ENCODE measurements at regions not wholly inside any gene's neighbourhood (a gene's known extent, or its start where the extent isn't known, plus 50 kb on each side); places are given as distances from the start of the nearest gene placed in this dataset.

DNA sequence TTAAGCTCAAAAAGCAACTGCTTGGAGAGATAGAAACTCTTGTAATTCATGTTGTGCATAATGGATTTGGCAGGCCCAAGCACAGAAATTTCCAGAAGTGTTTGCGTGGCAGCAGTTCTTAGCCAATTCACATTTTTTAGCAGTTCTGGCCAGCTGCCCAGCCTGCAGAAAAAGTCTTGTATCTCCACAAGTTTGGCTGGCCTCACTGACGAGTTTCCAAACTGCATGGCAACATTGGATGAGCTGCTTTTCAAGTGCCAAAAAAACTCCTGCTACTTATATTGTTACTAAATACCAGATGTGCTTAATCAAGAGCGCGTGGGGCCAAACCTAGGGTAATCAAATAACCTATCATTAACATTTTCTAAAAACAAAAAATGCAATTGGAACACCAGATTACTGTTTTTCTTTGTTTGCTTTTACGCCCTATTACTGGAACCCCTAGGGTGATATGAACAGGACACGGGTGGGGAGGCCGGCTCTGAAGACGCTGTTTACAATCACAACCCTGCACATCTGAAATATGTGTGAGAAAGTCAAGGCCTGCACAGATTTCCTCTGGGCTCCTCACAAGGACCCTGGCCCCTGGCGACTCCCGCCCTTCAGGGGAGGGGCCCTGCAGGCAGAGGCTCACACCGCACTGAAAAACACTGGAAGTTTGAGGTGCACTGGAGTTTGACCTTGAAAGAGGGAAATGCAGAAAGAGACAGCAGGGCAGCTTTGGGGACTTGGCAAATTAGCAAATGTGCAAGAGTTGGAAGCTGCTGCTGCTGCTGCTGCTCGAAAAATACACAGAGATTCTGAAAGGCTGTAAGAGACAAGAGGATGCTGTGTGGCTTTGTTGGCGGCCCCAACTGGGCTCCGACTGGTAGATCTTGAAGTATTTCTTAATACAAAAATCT is 55.2 kb upstream of the TARBP1 start:
- CTCF ChIA-PET, result interaction anchor here (1.1 to 2.0 kb wide), 2 partner anchors 10 to 35 kb away, joined by 3 to 7 read pairs; no protein-coding TSS in a partner anchor
- no peak overlapping the region for H3K9ac ChIP-seq (replicated peaks; ENCODE audit: extremely low read depth, insufficient read depth, low read length)
- no peak overlapping the region for H2AFZ ChIP-seq (ENCODE audit: low read depth, low read length)
- H3K9me1 ChIP-seq (replicated peaks; ENCODE audit: control insufficient read depth, extremely low read depth, insufficient read depth, low read length), result no peaks in the 10 kb centered on the region
- no peak overlapping the region for H3K4me3 ChIP-seq (replicated peaks in 1 of 3; ENCODE audit: insufficient read depth in 1 of 3, low read depth in 1 of 3, low read length in 3 of 3)
- DNase-seq (ENCODE audit: low read depth, low spot score) (peak; percentile 86), FAIRE-seq (no peak)
- no peaks in the 10 kb centered on the region for H3K36me3 ChIP-seq (ENCODE audit: control insufficient read depth in 2 of 2, extremely low read depth in 1 of 2, insufficient read depth in 2 of 2, low read length in 2 of 2)
- no peak overlapping the region for H3K4me2 ChIP-seq (ENCODE audit: insufficient read depth, low read length)
- TF ChIP-seq GATA2 (IDR thresholded peaks at IDR 0.05; ENCODE audit: insufficient read depth, insufficient read length, low read depth, low read length), result no peak
- no peak for TF ChIP-seq POLR2AphosphoS5 (IDR thresholded peaks at IDR 0.05; ENCODE audit: insufficient read depth, low read depth, low read length)
- TF ChIP-seq POLR2A (IDR thresholded peaks at IDR 0.05; ENCODE audit: low read depth, low read length), result no peak
- TF ChIP-seq, protein P1, sequence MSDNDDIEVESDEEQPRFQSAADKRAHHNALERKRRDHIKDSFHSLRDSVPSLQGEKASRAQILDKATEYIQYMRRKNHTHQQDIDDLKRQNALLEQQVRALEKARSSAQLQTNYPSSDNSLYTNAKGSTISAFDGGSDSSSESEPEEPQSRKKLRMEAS (IDR thresholded peaks at IDR 0.05; ENCODE audit: insufficient read depth, insufficient read length), result no peak
- no peak for TF ChIP-seq JUN (IDR thresholded peaks at IDR 0.05; ENCODE audit: borderline replicate concordance, insufficient read depth, insufficient read length, low read depth)
- TF ChIP-seq MYC (IDR thresholded peaks at IDR 0.05; ENCODE audit: low read depth, low read length), result no peak
- no peak for TF ChIP-seq EZH2 (IDR thresholded peaks at IDR 0.05; ENCODE audit: borderline replicate concordance, low read depth, low read length, severe bottlenecking)
- no peak for TF ChIP-seq FOS (IDR thresholded peaks at IDR 0.05; ENCODE audit: borderline replicate concordance, insufficient read depth, low read length)
- TF ChIP-seq, protein P2, sequence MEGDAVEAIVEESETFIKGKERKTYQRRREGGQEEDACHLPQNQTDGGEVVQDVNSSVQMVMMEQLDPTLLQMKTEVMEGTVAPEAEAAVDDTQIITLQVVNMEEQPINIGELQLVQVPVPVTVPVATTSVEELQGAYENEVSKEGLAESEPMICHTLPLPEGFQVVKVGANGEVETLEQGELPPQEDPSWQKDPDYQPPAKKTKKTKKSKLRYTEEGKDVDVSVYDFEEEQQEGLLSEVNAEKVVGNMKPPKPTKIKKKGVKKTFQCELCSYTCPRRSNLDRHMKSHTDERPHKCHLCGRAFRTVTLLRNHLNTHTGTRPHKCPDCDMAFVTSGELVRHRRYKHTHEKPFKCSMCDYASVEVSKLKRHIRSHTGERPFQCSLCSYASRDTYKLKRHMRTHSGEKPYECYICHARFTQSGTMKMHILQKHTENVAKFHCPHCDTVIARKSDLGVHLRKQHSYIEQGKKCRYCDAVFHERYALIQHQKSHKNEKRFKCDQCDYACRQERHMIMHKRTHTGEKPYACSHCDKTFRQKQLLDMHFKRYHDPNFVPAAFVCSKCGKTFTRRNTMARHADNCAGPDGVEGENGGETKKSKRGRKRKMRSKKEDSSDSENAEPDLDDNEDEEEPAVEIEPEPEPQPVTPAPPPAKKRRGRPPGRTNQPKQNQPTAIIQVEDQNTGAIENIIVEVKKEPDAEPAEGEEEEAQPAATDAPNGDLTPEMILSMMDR (IDR thresholded peaks at IDR 0.05; ENCODE audit: extremely low read depth in 1 of 2, insufficient read depth in 1 of 2, low read depth in 1 of 2, low read length in 2 of 2), result no peak
- no TSS peak for BruUV-seq (replicated peaks)
- peaks cover 8% of the 10 kb centered on the region for H3K4me1 ChIP-seq (ENCODE audit: control insufficient read depth, extremely low read depth, insufficient read depth, low read length)
- H3K9me3 ChIP-seq (replicated peaks; ENCODE audit: control insufficient read depth, insufficient read depth, low read length), result no peaks in the 10 kb centered on the region
- H4K20me1 ChIP-seq (replicated peaks; ENCODE audit: control insufficient read depth, extremely low read depth, insufficient read depth, low read length), result no peaks in the 10 kb centered on the region
- no peak overlapping the region for H3K27ac ChIP-seq (ENCODE audit: insufficient read depth, low read depth, low read length)
- intact Hi-C loops (cut with micrococcal nuclease) (no loop called here), dilution Hi-C loops (cut with MboI; ENCODE audit: extremely low pct_ligation_motif_present, low sequenced_read_pairs) (no loop called here)
- POLR2A ChIA-PET, result no interaction called here
- no peaks in the 10 kb centered on the region for H3K27me3 ChIP-seq (ENCODE audit: control insufficient read depth in 2 of 2, insufficient read depth in 2 of 2, low read length in 2 of 2)
- H3K79me2 ChIP-seq (ENCODE audit: control insufficient read depth, insufficient read depth, low read length), result no peaks in the 10 kb centered on the region
